ENCODE measurements at regions not wholly inside any gene's neighbourhood (a gene's known extent, or its start where the extent isn't known, plus 50 kb on each side); places are given as distances from the start of the nearest gene placed in this dataset.

DNA sequence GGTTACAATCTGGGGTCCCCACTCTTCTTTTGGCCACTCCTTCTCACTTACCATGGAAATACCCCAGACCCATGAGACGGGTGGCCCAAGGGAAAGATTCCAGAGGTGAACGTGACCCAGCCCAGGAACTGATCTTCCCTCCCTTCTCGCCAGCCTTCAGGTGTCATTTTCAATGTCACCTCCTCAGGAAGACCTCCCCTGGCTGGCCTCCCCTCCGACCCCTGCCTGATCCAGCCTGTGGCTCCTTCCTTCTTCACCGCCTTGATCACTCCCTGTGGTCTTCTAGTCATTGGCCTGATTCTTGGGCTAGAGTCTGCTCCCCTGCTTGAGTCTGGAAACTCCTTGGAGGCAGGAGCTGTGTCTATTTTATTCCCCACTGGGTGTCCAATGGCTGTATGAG is 146.1 kb downstream of the SMAD6 start:
- no peak overlapping the region for H3K4me3 ChIP-seq (ENCODE audit: low read depth, low read length)

DNA sequence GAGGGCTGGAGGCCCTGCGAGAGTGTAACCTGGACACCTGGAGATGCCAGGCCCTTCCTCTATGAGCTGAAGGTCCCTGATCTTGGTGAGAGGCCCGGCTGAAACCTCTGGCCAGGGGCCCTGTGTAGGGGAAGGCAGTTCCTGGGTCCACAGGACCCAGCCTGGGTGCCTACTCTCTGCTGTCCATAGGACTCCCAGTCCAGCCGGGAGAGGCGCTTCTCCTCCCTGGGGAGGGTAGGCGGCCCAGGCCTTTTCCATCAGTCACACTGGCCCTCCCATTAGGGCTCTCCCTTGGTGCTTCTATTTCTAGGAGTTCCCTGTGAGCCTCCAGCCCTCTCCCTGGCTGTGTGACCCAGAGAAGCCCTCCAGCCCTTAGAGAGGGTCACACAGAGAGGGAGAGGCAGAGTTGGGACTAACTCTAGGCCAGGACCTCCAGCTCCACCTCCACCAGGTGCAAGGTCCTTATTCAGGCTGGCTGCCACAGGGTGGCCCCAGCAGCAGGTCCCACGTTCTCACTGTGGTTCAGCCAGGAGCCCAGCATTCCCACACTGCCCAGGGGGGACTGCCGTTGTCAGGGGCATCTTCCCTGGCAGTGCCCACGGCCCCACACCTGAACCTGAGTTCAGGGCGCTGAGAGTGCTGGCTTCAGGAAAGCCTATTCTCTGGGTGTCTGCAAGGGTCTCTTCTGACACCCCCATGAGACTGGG is 146.8 kb downstream of the SMAD6 start:
- H3K4me3 ChIP-seq (ENCODE audit: low read depth, low read length), result no peak overlapping the region

DNA sequence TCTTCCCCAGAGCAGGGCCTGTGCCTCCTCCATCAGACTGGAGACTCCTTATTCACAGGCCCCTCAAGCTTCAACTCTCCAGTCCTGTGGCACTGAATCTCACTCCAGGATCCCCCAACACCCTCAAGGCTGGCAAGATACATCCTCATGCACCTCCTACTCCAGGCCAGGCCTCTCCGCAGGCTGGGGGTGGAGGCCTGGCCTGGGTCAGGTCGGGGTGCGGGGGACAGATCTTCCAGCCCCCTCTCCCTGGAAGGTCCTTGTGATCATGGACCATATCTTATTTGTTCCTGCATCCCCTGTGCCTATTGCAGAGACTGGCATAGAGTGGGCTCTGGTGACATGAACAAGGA is 147.3 kb downstream of the SMAD6 start:
- H3K4me3 ChIP-seq (ENCODE audit: low read depth, low read length), result no peak overlapping the region

DNA sequence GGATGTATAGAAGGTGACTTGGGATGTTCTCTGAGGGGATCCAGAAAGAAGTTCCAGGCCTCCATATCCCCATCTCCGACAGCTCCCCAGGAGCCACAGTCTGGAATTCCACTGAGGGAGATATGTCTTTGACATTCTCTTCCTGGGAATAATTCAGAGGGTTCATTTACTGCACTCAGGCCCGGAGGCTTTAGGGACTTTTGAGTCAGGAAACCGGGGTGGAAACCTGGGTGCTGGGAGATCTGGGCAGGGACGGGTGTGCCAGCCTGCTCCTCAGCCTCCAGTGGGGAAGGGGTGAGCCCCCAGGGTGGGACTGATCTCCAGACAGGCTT is 147.7 kb downstream of the SMAD6 start:
- H3K4me3 ChIP-seq (ENCODE audit: low read depth, low read length), result no peak overlapping the region

DNA sequence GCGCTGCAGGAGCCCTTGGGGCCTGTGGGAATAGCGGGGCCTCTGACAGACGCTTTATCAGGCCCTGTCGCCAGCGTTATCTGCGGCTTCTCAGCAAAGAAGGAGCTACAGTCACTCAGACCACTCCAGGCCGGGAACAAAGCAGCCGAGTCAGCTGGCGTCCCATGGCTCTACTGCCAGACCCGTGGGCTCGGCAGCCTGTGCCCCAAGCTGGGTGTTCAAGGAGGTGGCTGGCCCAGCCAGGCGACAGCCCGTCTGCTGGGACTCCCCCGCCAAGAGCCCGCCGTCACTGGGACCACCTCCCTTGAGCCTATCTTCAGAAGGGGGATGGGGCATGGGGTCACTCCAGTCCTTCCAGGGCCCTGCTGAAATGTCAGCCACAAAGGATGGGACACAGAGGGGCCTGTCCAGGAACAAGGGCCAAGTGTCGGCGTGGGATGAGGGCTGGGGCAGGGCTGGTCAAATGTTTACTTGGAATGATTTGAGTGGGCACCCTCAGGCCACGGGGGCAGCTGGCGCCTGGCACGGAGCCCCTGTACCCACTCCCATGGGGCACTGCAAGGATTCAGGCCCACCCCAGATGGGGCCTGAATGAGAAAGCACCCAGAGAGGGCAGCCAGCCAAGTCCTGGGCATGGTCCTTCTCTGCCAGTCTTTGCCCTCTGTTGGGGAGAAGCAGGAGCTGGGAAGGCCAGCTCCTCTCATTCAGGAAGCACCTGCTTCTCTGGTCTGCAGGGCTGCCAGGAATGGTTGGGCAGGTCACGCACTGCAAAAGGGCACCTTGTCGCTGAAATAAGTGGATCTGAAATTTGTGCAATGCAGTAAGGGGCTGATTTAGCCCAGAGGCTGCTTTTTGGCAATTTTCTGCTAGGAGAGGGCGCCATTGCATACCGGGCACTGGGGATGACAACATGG is 148.3 kb downstream of the SMAD6 start:
- H3K4me3 ChIP-seq (ENCODE audit: low read depth, low read length), result no peak overlapping the region

DNA sequence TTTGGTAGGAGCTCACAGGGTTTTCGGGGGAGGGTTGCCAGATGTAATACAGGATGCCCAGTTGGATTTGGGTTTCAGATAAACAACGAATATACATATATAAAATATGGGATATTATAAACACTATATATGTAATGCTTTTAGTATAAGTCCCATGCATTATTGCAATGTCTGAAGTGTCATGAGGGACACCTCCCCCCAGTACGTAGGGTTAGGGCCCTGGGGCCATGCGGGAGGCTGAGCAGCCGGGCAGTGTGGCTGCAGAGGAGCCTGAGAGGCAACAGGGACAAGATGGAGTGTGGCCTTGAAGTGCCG is 148.9 kb downstream of the SMAD6 start:
- H3K4me3 ChIP-seq (ENCODE audit: low read depth, low read length), result no peak overlapping the region

DNA sequence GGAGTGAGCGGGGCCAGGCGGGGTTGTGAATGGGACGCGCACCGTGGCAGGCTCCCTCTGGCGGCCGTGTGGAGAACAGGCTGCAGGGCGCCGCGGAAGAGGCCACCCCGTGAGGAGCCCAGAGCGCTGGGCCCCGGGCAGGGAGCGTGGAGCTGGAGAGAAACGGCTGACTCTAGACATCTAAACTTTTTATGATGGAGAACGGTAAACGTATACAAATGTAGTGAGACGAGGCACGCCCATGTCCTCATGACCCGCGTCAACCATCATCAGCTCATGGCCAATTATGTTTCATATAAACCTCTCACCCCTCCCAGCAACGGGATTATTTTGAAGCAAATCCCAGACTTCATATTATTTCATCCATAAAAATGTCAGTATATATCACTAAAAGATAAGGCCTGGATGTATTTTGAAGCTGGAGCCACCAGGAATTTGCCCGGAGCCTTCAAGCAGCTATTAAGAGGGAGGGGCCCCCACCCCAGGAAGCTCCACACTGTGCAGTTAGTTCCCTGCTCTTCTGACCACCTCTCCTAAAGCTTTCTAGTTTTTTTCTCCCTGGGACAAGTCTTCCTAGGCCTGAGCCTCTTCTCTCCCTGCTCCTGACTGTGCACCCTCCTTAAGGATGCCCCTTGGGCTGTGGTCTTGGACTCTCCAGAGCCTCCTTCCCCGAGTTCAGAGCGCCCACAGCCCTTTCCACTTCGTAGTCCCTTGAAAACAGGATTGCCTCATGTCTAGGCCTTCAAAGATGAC is 149.5 kb downstream of the SMAD6 start:
- no peak overlapping the region for H3K4me3 ChIP-seq (ENCODE audit: low read depth, low read length)

DNA sequence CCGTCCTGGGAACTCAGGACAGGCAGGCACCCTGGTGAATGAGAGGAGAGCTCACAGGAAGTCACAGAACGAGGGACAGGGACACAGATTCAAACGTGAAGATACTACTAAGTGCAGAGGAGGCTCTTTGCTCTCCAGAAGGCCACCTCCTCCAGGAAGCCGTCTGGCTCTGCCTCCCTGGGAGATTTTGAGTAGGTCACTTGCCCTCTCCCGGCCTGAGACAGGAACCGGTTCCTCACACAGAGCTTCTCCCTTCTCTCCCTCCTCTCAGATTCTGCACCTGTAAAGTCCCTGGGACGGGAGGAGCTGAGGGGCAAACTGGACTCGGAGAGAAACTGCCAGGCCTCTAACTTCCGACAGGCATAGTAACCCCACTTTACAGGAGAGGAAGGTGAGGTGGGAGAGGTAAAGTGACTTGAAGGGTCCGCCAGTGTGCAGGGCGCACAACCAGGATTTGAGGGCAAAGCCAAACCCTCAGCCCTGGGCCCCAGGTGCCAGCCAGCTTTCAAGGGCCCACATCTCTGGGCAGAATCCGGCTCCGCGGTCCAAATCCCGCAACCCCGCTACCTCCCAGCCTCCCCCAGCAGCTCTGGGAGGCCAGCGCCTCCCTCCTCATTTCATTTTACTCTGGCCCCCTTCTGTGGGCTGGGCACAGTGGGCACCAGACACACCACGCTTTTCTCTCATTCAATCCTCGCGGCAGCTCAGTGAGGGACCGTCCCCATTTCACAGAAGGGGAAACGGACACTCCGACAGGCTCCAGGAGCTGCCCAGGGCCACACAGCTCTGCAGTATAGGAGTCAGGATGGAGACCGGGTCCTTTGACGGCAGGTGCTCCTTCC is 150.2 kb downstream of the SMAD6 start:
- no peak overlapping the region for H3K4me3 ChIP-seq (ENCODE audit: low read depth, low read length)

DNA sequence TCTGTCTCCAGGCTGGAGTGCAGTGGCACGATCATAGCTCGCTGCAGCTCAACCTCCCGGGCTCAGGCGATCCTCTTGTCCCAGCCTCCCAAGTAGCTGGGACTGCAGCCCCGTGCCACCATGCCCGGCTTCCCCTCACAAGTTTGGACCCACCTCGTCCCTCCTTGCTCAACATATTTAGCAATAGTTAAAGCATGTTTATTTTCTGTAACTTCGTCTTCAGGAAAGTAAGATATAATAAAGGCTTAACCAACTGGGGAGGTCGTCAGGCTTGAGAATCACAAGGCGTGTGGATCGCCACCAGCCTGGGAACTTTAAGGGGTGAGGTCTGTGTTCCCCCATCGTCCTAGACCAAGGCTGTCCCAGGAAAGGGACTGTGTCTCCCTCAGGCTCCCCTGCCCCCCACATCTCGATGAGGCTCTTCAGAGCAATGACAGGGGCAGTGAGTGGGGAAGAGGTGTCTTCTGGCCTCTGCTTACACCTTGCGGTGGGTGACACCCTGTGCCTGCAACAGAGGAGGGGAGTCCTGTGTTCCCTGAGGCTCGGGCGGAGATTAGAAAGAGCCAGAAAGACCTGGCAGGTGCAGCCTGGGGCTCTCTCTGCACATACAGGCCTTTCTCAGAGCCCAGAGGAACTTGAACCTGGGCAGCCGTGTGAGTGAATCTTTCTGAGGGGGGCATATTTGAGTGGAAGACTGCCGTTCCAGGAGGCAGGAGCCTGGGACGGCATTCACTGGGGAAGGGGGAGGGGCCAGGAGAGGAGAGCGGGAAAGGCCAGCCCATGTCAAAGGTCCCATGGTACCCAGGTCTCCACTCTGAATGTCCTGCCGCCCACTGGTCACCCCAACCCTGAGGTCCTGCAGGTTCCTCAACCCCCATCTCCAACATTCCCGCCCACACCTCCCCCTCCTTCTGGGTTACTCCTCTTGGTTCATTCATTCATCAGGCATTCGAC is 152.3 kb downstream of the SMAD6 start:
- H3K4me3 ChIP-seq (ENCODE audit: low read depth, low read length), result no peak overlapping the region

DNA sequence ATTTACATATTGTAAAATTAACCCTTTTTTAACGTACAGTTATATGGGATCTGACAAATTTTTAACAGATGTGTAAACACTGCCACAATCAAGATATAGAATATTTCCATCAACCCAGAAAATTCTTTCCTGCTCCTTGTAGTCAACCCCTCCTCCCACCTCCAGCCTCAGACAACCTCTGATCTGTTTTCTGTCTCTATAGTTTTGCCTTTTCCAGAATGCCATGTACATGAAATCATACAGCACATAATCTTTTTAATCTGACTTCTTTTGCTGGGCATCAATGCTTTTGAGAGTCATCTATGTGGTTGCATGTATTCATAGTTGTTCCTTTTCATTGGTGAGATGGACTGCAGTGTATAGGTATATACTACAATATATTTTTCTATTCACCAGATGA is 153.0 kb downstream of the SMAD6 start:
- no peak overlapping the region for H3K4me3 ChIP-seq (ENCODE audit: low read depth, low read length)

DNA sequence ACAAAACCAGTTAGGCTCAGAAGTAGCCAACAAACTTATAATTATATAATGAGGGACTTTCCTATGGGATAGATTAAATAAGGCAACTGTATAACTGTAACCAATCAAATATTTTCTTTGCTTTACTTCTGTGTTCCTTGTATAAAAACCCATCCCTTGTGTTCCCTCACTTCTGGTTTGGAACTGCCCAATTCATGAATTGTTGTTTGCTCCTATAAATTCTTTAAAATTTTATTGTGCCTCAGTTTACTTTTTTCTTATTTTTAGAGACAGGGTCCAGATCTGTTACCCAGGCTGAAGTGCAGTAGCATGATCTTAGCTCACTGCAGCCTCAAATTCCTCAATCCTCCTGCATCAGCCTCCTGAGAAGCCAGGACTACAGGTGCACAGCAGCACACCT is 155.7 kb downstream of the SMAD6 start:
- no peak overlapping the region for H3K4me3 ChIP-seq (ENCODE audit: low read depth, low read length)

DNA sequence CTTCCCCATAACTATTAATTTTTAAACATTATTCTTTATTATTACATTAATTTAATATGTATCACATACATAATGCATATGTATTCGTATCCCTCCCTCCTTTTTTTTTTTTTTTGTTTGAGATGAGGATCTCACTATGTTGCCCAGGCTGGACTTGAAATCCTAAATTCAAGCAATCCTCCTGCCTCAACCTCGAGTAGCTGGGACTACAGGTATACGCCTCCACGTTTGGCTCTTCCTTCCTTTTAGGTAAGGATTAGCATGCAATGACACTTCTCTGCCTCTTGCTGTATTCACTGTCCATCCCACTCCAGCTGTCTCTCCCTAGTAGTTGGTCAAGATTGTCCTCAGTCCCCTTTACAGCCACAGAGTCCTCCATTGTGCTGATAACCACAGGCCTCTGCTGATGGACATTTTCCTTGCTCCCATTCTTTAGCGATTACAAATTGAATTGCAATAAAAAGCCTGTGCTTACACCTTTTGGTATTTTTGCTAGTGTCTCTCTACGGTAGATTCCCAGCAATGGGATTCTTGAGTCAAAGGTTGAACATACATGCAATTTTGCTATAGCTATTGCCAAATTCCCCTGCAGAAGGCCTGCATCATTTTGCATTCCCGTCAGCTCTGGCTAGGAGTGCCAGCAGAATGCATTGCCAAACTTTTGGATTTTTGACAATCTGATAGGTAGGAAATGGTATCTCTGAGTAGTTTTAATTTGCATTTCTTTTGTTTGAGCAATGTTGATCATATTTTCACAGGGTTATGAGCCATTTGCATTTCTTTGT is 156.6 kb downstream of the SMAD6 start:
- no peak overlapping the region for H3K4me3 ChIP-seq (ENCODE audit: low read depth, low read length)

DNA sequence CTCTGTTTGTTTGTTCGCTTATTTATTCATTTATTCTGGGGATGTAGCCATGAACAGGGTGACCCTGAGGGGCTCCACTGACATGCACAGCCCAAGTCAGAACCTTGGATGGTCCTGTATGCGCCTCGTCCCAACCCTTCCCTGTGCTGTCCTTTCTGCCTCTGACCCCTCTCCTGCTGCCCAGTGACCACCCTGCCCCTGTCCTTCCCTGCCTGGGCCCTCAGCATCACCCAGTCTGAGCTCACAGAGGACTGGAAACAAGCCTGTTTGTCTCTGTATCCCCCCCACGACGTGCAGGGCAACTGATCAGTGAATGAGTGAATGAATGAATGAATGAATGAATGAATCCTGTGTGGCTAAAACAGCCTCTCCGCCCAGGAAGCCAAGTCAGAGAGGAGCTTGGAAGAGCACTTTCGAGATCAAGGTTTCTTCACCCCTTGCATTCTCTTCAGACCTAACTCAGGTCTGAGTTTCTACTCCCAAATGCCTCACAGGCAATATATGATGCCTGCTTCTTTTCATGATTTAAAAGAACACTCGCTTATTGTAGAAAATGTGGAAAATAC is 157.7 kb downstream of the SMAD6 start:
- no peak overlapping the region for H3K4me3 ChIP-seq (ENCODE audit: low read depth, low read length)

DNA sequence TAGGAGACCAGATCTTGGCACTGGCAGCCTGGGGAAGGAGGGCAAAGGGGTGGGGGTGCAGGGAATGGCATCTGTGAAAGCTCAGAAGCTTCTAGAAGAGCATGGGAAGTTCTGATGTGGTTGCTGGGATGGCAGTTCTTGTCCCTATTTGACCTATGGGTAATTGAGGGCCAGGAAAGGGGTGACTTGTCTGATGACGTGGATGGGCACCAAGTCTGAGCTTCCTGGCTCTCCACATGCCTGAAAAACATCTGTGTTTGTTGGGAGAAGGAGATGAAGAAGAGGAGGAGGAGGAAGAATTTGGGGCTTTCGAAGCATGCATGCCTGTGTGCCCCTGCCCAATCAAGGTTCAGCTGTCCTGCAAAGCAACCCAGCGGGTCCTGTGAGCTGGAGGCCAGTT is 158.8 kb downstream of the SMAD6 start:
- H3K4me3 ChIP-seq (ENCODE audit: low read depth, low read length), result no peak overlapping the region

DNA sequence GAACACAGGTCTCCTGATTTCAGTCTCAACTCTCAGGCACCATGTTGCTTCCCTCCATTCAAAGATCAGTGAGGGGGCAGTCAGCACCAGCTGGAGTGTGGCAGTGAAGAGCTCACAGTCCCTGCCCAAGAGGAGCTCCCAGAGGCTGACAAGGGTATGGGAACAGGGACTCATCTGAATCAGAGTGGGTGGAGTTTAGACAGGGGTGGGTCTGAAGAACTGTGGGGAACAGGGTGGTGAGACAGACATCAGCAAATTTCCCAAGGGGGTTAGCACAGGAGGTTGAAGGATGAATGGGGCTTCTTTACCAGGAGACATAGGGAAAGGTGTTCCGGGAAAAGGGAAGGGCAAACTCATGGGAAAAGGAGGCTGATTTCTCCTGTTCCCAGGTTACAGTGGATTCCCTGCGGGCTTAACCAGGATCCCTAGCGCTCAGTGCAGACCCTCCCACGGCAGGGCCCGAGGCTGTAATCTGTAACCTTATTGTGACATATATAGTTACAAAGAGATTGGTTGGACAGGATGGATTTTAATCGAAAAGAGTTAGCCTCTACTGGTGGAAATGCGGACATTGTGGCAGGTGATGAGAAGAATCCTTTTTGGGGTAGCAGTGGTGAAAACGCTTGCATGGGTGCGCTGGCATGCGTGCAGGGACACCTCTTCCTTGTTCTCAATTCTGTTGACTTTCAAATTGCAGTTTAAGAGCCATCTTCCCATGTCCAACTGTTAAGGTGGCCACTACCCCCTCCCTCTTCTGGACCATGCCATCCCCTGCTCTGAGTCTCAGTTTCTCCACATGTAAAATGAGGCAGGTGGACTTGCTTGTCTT is 160.3 kb downstream of the SMAD6 start:
- no peak overlapping the region for H3K4me3 ChIP-seq (ENCODE audit: low read depth, low read length)

DNA sequence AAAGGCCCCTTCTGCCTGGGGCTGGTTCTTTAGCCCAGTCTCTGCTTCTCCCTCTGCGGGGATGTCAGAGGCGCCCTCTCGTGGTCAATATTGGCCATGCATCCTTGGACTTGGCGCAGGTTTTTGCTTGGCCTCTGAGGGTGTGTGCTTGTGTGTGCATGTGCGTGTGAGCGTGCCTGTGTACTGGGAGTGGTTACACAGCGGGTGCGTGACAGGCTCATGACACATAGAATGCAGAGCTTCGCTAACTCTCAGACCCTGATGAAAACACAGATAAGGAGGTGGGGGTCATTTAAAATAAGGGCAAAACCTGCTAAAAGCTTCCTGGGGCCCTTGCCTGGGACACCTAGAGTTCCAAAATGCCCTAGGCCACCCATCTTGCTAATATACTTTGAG is 160.9 kb downstream of the SMAD6 start:
- no peak overlapping the region for H3K4me3 ChIP-seq (ENCODE audit: low read depth, low read length)

DNA sequence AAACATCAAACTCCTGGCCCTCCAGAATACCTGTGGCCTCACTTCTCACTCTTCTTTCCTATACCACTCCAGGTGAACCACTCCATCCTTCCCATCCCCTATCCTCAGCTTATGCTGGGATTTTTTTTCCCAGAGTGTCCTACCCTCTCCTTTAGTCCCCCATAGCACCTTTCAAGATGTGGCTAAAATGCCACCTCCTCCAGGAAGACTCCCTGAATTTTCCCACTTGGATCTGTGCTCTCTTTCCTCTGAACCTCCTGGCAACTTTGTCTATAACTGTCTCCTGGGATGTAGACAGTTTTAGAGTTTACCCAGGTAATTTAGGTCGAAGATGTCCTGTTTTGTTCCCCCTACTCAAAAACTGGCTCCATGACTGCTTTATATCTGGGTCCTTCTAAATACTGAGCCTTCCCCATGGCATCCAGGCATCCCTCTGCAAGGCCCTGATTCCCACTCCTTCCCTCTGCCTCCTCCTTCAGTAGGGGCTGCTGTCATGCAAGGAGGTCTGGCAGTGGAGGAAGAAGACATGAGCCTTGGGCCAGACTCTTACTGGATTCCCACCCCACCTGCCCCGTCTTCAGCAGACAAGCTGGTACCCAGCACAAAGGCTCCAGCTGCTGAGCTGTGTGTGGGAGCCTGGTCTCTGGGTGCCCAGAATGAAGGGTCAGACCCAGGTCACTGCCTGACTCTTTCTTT is 161.5 kb downstream of the SMAD6 start:
- H3K4me3 ChIP-seq (ENCODE audit: low read depth, low read length), result no peak overlapping the region

All from iPS-11a (cell line).